Endothelial cell of umbilical vein (primary cell): ENCODE measurements at regions not wholly inside any gene's neighbourhood (a gene's known extent, or its start where the extent isn't known, plus 50 kb on each side); places are given as distances from the start of the nearest gene placed in this dataset.

ENCODE experiments used
- BruUV-seq: library from RNA; stranded (reverse); fragments of 400-500 nt; replicated peaks from 2 replicates; lab custom pipeline; 2021; lab: Mats Ljungman, UMichigan
- CTCF ChIA-PET: fragments of 300-600, 350-600 bp; sonication (Branson Sonifier 250); formaldehyde crosslinking; loops from one replicate; lab custom pipeline; 2021; ENCODE audit warnings: antibody characterized with exemption, inconsistent platforms; lab: Charles Lee
- POLR2A ChIA-PET: fragments of 300-600, 350-600 bp; sonication (Branson Sonifier 250); formaldehyde crosslinking; loops from one replicate; lab custom pipeline; 2021; ENCODE audit warnings: antibody characterized with exemption, inconsistent platforms; lab: Charles Lee
- DNase-seq: peaks from one replicate; pipeline ENCODE4 v3.0.0-alpha.2; 2011; ENCODE audit warnings: low read depth, low spot score
- FAIRE-seq: peaks from 2 replicates; lab custom pipeline; 2011; peaks lifted over from hg19 to GRCh38; lab: Jason Lieb, UNC
- H2AFZ ChIP-seq: 2 replicates; pipeline ENCODE4 v1.6.0; 2012; ENCODE audit warnings: low read depth, low read length, control low read depth, inconsistent platforms
- H3K27ac ChIP-seq: 2 replicates; pipeline ENCODE4 v1.5.1; 2011; ENCODE audit warnings: low read depth, mild to moderate bottlenecking, control low read depth, low read length, moderate library complexity; ENCODE audit not compliant: insufficient read depth
- H3K27me3 ChIP-seq, 2 experiments: 2 replicates each; pipeline versions ENCODE4 v1.6.0 to v1.6.1; 2011; ENCODE audit warnings: low read length in 2 of 2, mixed read lengths in 1 of 2; ENCODE audit not compliant: control insufficient read depth in 2 of 2, insufficient read depth in 2 of 2
- H3K36me3 ChIP-seq, 2 experiments: 2 replicates in 1 of 2; 3 replicates in 1 of 2; pipeline ENCODE4 v1.5.1; 2011; ENCODE audit warnings: low read length in 2 of 2, mild to moderate bottlenecking in 1 of 2, moderate library complexity in 1 of 2; ENCODE audit not compliant: control insufficient read depth in 2 of 2, insufficient read depth in 2 of 2; ENCODE audit errors: extremely low read depth in 1 of 2
- H3K4me1 ChIP-seq: 3 replicates; pipeline ENCODE4 v1.5.1; 2011; ENCODE audit warnings: mild to moderate bottlenecking, low read length; ENCODE audit not compliant: control insufficient read depth, insufficient read depth; ENCODE audit errors: extremely low read depth
- H3K4me2 ChIP-seq: 2 replicates; pipeline ENCODE4 v1.6.1; 2011; ENCODE audit warnings: low read length, control low read depth, mixed read lengths; ENCODE audit not compliant: insufficient read depth
- H3K4me3 ChIP-seq, 3 experiments: fragments of 200-600 bp in 1 of 3; sonication (generic), shearing (Covaris generic) in 1 of 3; replicated peaks in 1 of 3; 2 replicates each; pipeline ENCODE4 v1.5.1; 2011 to 2016; ENCODE audit warnings: control low read depth in 3 of 3, low read length in 3 of 3, mild to moderate bottlenecking in 2 of 3, inconsistent platforms in 1 of 3, low read depth in 1 of 3, moderate library complexity in 1 of 3; ENCODE audit not compliant: insufficient read depth in 1 of 3
- H3K79me2 ChIP-seq: 2 replicates; pipeline ENCODE4 v1.6.0; 2012; ENCODE audit warnings: low read length, inconsistent platforms; ENCODE audit not compliant: control insufficient read depth, insufficient read depth
- H3K9ac ChIP-seq: replicated peaks from 2 replicates; pipeline ENCODE3; 2011; ENCODE audit warnings: low read length, control low read depth; ENCODE audit not compliant: insufficient read depth; ENCODE audit errors: extremely low read depth
- H3K9me1 ChIP-seq: replicated peaks from 3 replicates; pipeline ENCODE4 v1.6.0; 2011; ENCODE audit warnings: mild to moderate bottlenecking, low read length; ENCODE audit not compliant: control insufficient read depth, insufficient read depth; ENCODE audit errors: extremely low read depth
- H3K9me3 ChIP-seq: replicated peaks from 2 replicates; pipeline ENCODE4 v1.5.1; 2012; ENCODE audit warnings: low read length, inconsistent platforms; ENCODE audit not compliant: control insufficient read depth, insufficient read depth
- H4K20me1 ChIP-seq: replicated peaks from 2 replicates; pipeline ENCODE3; 2011; ENCODE audit warnings: mild to moderate bottlenecking, low read length; ENCODE audit not compliant: control insufficient read depth, insufficient read depth; ENCODE audit errors: extremely low read depth
- FOS ChIP-seq: IDR thresholded peaks from 2 replicates; pipeline ENCODE4 v1.6.1; 2011; ENCODE audit warnings: mild to moderate bottlenecking, low read length, moderate library complexity, borderline replicate concordance; ENCODE audit not compliant: insufficient read depth
- GATA2 ChIP-seq: IDR thresholded peaks from 2 replicates; pipeline ENCODE4 v1.7.0; 2011; ENCODE audit warnings: low read depth, mild to moderate bottlenecking, moderate library complexity, mixed read lengths, low read length; ENCODE audit not compliant: insufficient read length, insufficient read depth
- JUN ChIP-seq: IDR thresholded peaks from 2 replicates; pipeline ENCODE4 v1.6.1; 2011; ENCODE audit warnings: borderline replicate concordance, low read depth; ENCODE audit not compliant: insufficient read length, insufficient read depth
- POLR2AphosphoS5 ChIP-seq: IDR thresholded peaks from 2 replicates; pipeline ENCODE4 v1.6.1; 2012; ENCODE audit warnings: low read depth, mild to moderate bottlenecking, control low read depth, low read length, moderate library complexity; ENCODE audit not compliant: insufficient read depth
- dilution Hi-C: fragments of 300-500 bp; cut with MboI; formaldehyde crosslinking; loops from one replicate; pipeline ENCODE4 v1.15.0; 2019; ENCODE audit warnings: low sequenced_read_pairs; ENCODE audit not compliant: extremely low pct_ligation_motif_present
- intact Hi-C: fragments of 100-400 bp; cut with micrococcal nuclease; formaldehyde crosslinking; loops from one replicate; pipeline ENCODE4 v1.10.0; 2022
- TF ChIP-seq, protein P1 (sequence below), 2 donors: IDR thresholded peaks; 1 replicate in 1 of 2; 2 replicates in 1 of 2; pipeline ENCODE4 v1.5.1; 2011; ENCODE audit warnings: low read length in 2 of 2, mild to moderate bottlenecking in 2 of 2, moderate library complexity in 2 of 2, control low read depth in 1 of 2, inconsistent platforms in 1 of 2, low read depth in 1 of 2; ENCODE audit not compliant: insufficient read depth in 1 of 2; ENCODE audit errors: extremely low read depth in 1 of 2

DNA sequence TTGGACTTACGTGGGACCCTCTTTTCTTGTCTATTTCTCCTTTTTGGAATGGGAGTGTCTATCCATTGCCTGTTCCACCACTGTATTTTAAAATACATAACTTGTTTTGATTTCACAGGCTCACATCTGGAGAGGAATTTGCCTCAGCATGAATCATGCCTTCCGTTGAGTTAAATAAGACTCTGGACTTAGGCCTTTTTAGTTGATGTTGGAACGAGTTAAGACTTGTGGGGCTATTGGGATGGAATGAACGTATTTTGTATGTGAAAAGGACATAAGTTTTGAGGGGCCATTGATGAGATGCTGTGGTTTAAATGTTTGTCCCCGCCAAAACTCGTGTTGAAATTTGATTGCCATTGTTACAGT is 66.2 kb downstream of the BEX3 start:
- intact Hi-C loops (loop anchor here (1.0 kb wide), 1 partner anchor 11 kb away; no protein-coding TSS in a partner anchor), dilution Hi-C loops (no loop called here)
- peak; percentile 61 for DNase-seq
- POLR2A ChIA-PET = no interaction called here
- H2AFZ ChIP-seq = no peak overlapping the region
- CTCF ChIA-PET = interaction anchor here (0.7 kb wide), 1 partner anchor 21 kb away, joined by 3 read pairs; no protein-coding TSS in a partner anchor
- no TSS peak for BruUV-seq
- peak overlapping the region; percentile 63 for H3K27ac ChIP-seq
- H3K9me3 ChIP-seq = no peaks in the 10 kb centered on the region
- H3K4me1 ChIP-seq = peaks cover 12% of the 10 kb centered on the region
- H3K79me2 ChIP-seq = no peaks in the 10 kb centered on the region
- H3K9ac ChIP-seq = no peak overlapping the region
- H3K4me2 ChIP-seq = peak overlapping the region; percentile 31
- peak; percentile 54 for TF ChIP-seq FOS
- no peak for TF ChIP-seq GATA2
- TF ChIP-seq POLR2AphosphoS5 = no peak
- TF ChIP-seq JUN = peak; percentile 52
- TF ChIP-seq, protein P1, sequence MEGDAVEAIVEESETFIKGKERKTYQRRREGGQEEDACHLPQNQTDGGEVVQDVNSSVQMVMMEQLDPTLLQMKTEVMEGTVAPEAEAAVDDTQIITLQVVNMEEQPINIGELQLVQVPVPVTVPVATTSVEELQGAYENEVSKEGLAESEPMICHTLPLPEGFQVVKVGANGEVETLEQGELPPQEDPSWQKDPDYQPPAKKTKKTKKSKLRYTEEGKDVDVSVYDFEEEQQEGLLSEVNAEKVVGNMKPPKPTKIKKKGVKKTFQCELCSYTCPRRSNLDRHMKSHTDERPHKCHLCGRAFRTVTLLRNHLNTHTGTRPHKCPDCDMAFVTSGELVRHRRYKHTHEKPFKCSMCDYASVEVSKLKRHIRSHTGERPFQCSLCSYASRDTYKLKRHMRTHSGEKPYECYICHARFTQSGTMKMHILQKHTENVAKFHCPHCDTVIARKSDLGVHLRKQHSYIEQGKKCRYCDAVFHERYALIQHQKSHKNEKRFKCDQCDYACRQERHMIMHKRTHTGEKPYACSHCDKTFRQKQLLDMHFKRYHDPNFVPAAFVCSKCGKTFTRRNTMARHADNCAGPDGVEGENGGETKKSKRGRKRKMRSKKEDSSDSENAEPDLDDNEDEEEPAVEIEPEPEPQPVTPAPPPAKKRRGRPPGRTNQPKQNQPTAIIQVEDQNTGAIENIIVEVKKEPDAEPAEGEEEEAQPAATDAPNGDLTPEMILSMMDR (IDR thresholded peaks at IDR 0.05; ENCODE audit: extremely low read depth in 1 of 2, insufficient read depth in 1 of 2, low read depth in 1 of 2, low read length in 2 of 2) = no peak
- peak; percentile 99 for FAIRE-seq
- H3K36me3 ChIP-seq = no peaks in the 10 kb centered on the region
- H3K27me3 ChIP-seq = no peaks in the 10 kb centered on the region
- H4K20me1 ChIP-seq = no peaks in the 10 kb centered on the region
- no peaks in the 10 kb centered on the region for H3K9me1 ChIP-seq
- no peak overlapping the region for H3K4me3 ChIP-seq
